B cell (primary cell): ENCODE measurements at regions not wholly inside any gene's neighbourhood (a gene's known extent, or its start where the extent isn't known, plus 50 kb on each side); places are given as distances from the start of the nearest gene placed in this dataset.
A peak's percentile ranks its signal among the peaks of the same experiment; 100 is the strongest.

Experiments
- ATAC-seq: fragments of 200-7000 bp; cut with Tn5 transposase; one replicate; pipeline ENCODE4 v1.10.0; 2021; ENCODE audit warnings: low read depth, mild to moderate bottlenecking, moderate number of reproducible peaks, moderate library complexity
- CTCF ChIA-PET: fragments of 350-600 bp; sonication (Branson Sonifier 250); formaldehyde crosslinking; loops from one replicate; lab custom pipeline; 2021; ENCODE audit warnings: antibody characterized with exemption, inconsistent platforms; lab: Charles Lee
- POLR2A ChIA-PET: fragments of 350-600 bp; sonication (Branson Sonifier 250); formaldehyde crosslinking; loops from one replicate; lab custom pipeline; 2021; ENCODE audit warnings: antibody characterized with exemption; lab: Charles Lee
- DNase-seq: peaks from one replicate; pipeline ENCODE4 v3.0.0; 2013
- H2AFZ ChIP-seq: 2 replicates; pipeline ENCODE4 v1.6.1; 2012; ENCODE audit warnings: mild to moderate bottlenecking, low read depth, low read length; ENCODE audit not compliant: insufficient read depth, poor library complexity, severe bottlenecking
- H3K27ac ChIP-seq, 2 donors: 1 replicate in 1 of 2; 2 replicates in 1 of 2; pipeline ENCODE4 v1.5.1; 2012 to 2013; ENCODE audit warnings: low read length in 2 of 2, mild to moderate bottlenecking in 2 of 2, moderate library complexity in 1 of 2
- H3K27me3 ChIP-seq, 4 experiments: fragments of 200-600 bp in 1 of 4; sonication (generic) in 1 of 4; replicated peaks in 1 of 4; 1 replicate in 2 of 4; 2 replicates in 2 of 4; pipeline versions ENCODE4 v1.6.1 to v1.7.0; 2013 to 2016; ENCODE audit warnings: low read length in 3 of 4, mild to moderate bottlenecking in 2 of 4, mixed read lengths in 1 of 4, moderate library complexity in 1 of 4; ENCODE audit not compliant: insufficient read depth in 4 of 4, control insufficient read depth in 3 of 4; ENCODE audit errors: control extremely low read depth in 1 of 4
- H3K36me3 ChIP-seq, 2 experiments: replicated peaks in 1 of 2; 1 replicate in 1 of 2; 2 replicates in 1 of 2; pipeline versions ENCODE4 v1.6.1 to v1.7.1; 2013; ENCODE audit warnings: low read length in 1 of 2; ENCODE audit not compliant: insufficient read depth in 2 of 2, control insufficient read depth in 1 of 2; ENCODE audit errors: control extremely low read depth in 1 of 2, extremely low read depth in 1 of 2
- H3K4me1 ChIP-seq, 2 donors: fragments of 200-600 bp in 1 of 2; sonication (generic) in 1 of 2; 1 replicate in 1 of 2; 2 replicates in 1 of 2; pipeline versions ENCODE4 v1.5.1 to v1.6.1; 2013 to 2017; ENCODE audit warnings: low read length in 2 of 2; ENCODE audit not compliant: control insufficient read depth in 2 of 2, insufficient read depth in 2 of 2
- H3K4me2 ChIP-seq: replicated peaks from 2 replicates; pipeline ENCODE3; 2012; ENCODE audit warnings: mild to moderate bottlenecking, low read depth, low read length; ENCODE audit not compliant: poor library complexity, severe bottlenecking
- H3K4me3 ChIP-seq, 5 experiments: fragments of 200-600 bp in 1 of 5; sonication (generic) in 1 of 5; 1 replicate in 3 of 5; 2 replicates in 2 of 5; pipeline versions ENCODE4 v1.5.1 to v1.7.0; 2011 to 2016; ENCODE audit warnings: low read length in 4 of 5, mild to moderate bottlenecking in 4 of 5, low read depth in 2 of 5, control low read depth in 1 of 5, moderate library complexity in 1 of 5; ENCODE audit not compliant: insufficient read depth in 1 of 5; ENCODE audit errors: control extremely low read depth in 1 of 5, extremely low read depth in 1 of 5
- H3K79me2 ChIP-seq: fragments of 200-600 bp; sonication (generic); one replicate; pipeline ENCODE4 v1.6.0; 2016; ENCODE audit warnings: low read length; ENCODE audit not compliant: control insufficient read depth, insufficient read depth
- H3K9ac ChIP-seq: fragments of 200-600 bp; sonication (generic); 2 replicates; pipeline ENCODE4 v1.6.1; 2017; ENCODE audit warnings: mild to moderate bottlenecking, low read length, moderate library complexity
- H3K9me3 ChIP-seq, 3 donors: one replicate each; pipeline versions ENCODE4 v1.6.1 to v1.7.1; 2013; ENCODE audit warnings: low read length in 2 of 3; ENCODE audit not compliant: control insufficient read depth in 2 of 3, insufficient read depth in 1 of 3; ENCODE audit errors: control extremely low read depth in 1 of 3
- H4K20me1 ChIP-seq: 2 replicates; pipeline ENCODE4 v1.6.0; 2012; ENCODE audit warnings: mild to moderate bottlenecking, low read length; ENCODE audit not compliant: insufficient read depth, control insufficient read depth, poor library complexity, severe bottlenecking
- H3K27ac Mint-ChIP-seq: one replicate; pipeline ENCODE4 v1.8.0; 2021; ENCODE audit warnings: mixed read lengths
- H3K27me3 Mint-ChIP-seq: one replicate; pipeline ENCODE4 v1.8.0; 2021; ENCODE audit warnings: mixed read lengths
- H3K4me1 Mint-ChIP-seq: one replicate; pipeline ENCODE4 v1.8.0; 2021; ENCODE audit warnings: mixed read lengths
- H3K4me3 Mint-ChIP-seq: one replicate; pipeline ENCODE4 v1.8.0; 2021; ENCODE audit warnings: mixed read lengths
- H3K9me3 Mint-ChIP-seq: one replicate; pipeline ENCODE4 v1.8.0; 2022; ENCODE audit warnings: mixed read lengths; ENCODE audit not compliant: insufficient read depth
- EZH2 ChIP-seq: IDR thresholded peaks from 2 replicates; pipeline ENCODE4 v1.6.1; 2012; ENCODE audit warnings: borderline replicate concordance, low read depth, mild to moderate bottlenecking, moderate library complexity, low read length; ENCODE audit not compliant: insufficient read depth, poor library complexity, severe bottlenecking
- WGBS: methylation state at CpG from one replicate; pipeline ENCODE4 v1.1.5; 2013; ENCODE audit warnings: missing lambda C conversion rate; ENCODE audit not compliant: insufficient coverage; 5-methylcytosine and 5-hydroxymethylcytosine counted together
- intact Hi-C: fragments of 100-400 bp; cut with micrococcal nuclease; formaldehyde crosslinking; loops from one replicate; pipeline ENCODE4 v1.10.0; 2022
- TF ChIP-seq, protein P1 (sequence below): fragments of 200-600 bp; IDR thresholded peaks from one replicate; pipeline ENCODE4 v1.8.0; 2022; ENCODE audit warnings: antibody characterized with exemption, mild to moderate bottlenecking

DNA sequence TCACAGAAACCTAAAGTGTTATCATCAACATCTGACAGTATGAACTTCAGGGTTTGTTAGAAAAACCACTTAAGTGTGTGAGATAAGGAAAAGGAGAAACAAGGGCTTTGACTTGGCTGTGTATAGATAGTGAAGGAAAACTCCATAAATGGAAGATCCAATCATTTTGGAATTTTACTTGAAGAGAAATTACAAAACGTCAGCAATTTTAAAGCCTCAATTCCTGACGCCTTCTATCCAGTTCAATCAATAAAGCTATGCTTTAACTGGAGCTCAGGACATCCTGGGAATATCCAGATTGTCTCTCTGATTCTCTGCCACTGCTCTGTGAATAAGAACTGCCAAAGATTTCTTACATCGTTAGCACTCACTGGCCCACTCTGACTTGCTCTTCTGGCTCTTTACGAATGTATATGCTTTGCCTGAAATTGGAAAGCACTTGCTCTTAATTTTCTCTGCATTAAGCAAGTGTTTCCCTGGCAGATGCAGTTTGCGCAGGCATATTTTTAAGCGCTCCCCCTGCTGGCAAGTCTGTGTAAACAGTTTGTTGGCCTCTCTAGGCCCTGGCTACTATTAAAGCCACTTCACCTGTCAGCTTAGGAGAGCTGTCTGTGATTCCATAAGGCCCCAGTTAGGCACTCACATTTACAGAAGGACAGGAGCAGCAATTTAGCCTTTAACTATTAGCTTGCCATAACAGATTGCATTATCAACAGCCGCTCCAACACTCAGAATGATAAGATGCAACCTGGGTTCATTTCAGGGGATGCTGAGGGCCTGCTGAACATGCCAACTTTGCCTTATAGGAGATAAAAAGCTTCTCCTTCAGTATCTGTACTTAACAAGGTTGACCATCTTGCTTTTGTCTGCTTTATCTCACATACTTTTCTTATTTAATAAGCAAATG is 251.4 kb upstream of the DDX53 start:
- no peak overlapping the region for H3K4me3 Mint-ChIP-seq
- ChIA-PET CTCF (interaction anchor here (0.6 to 3.6 kb wide), 13 partner anchors 9 to 785 kb away, joined by 3 to 59 read pairs (median 3); no protein-coding TSS in a partner anchor), POLR2A (interaction anchor here (0.8 kb wide), 1 partner anchor 337 kb away, joined by 3 read pairs; no protein-coding TSS in a partner anchor)
- H3K4me1 ChIP-seq: no peaks in the 10 kb centered on the region
- no peak overlapping the region for H3K27ac ChIP-seq
- intact Hi-C loops: loop anchor here (1.0 to 5.0 kb wide), 2 partner anchors 556 to 612 kb away; no protein-coding TSS in a partner anchor
- WGBS: 20% methylated on average over 1 of the region's 7 CpGs
- H3K27me3 Mint-ChIP-seq: no peaks in the 10 kb centered on the region
- no peaks in the 10 kb centered on the region for H3K9me3 ChIP-seq
- no peaks in the 10 kb centered on the region for H3K36me3 ChIP-seq
- no peak overlapping the region for H3K9ac ChIP-seq
- DNase-seq: peak; percentile 56
- H3K4me3 ChIP-seq: no peak overlapping the region
- H3K79me2 ChIP-seq: no peaks in the 10 kb centered on the region
- H2AFZ ChIP-seq: no peak overlapping the region
- H3K4me2 ChIP-seq: no peak overlapping the region
- H4K20me1 ChIP-seq: no peaks in the 10 kb centered on the region
- TF ChIP-seq, protein P1, sequence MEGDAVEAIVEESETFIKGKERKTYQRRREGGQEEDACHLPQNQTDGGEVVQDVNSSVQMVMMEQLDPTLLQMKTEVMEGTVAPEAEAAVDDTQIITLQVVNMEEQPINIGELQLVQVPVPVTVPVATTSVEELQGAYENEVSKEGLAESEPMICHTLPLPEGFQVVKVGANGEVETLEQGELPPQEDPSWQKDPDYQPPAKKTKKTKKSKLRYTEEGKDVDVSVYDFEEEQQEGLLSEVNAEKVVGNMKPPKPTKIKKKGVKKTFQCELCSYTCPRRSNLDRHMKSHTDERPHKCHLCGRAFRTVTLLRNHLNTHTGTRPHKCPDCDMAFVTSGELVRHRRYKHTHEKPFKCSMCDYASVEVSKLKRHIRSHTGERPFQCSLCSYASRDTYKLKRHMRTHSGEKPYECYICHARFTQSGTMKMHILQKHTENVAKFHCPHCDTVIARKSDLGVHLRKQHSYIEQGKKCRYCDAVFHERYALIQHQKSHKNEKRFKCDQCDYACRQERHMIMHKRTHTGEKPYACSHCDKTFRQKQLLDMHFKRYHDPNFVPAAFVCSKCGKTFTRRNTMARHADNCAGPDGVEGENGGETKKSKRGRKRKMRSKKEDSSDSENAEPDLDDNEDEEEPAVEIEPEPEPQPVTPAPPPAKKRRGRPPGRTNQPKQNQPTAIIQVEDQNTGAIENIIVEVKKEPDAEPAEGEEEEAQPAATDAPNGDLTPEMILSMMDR: peak; percentile 71
- no peak for TF ChIP-seq EZH2
- no peak overlapping the region for H3K27ac Mint-ChIP-seq
- no peaks in the 10 kb centered on the region for H3K27me3 ChIP-seq
- H3K9me3 Mint-ChIP-seq: no peaks in the 10 kb centered on the region
- H3K4me1 Mint-ChIP-seq: no peaks in the 10 kb centered on the region
- ATAC-seq: peak; percentile 45
